ENCODE measurements at regions not wholly inside any gene's neighbourhood (a gene's known extent, or its start where the extent isn't known, plus 50 kb on each side); places are given as distances from the start of the nearest gene placed in this dataset.

GRCh38 chr5:136434795-136435194, 69.5 kb upstream of the TRPC7 start:
- TF ChIP-seq POLR2A (IDR thresholded peaks at IDR 0.05; ENCODE audit: low read depth, low read length), result no peak
- TF ChIP-seq POLR2AphosphoS5 (IDR thresholded peaks at IDR 0.05; ENCODE audit: low read depth, low read length), result no peak
- TF ChIP-seq POU2F2 (IDR thresholded peaks at IDR 0.05; ENCODE audit: low read depth, low read length), result no peak
- TF ChIP-seq PAX5 (IDR thresholded peaks at IDR 0.05; ENCODE audit: insufficient read depth, low read length, severe bottlenecking), result no peak
- no peak for TF ChIP-seq SPI1 (IDR thresholded peaks at IDR 0.05; ENCODE audit: low read depth, low read length)
- TF ChIP-seq TAF1 (IDR thresholded peaks at IDR 0.05; ENCODE audit: low read depth, low read length), result no peak

Measured in GM12891 (cell line).